Sigmoid colon (tissue), 4 donors: ENCODE measurements at regions not wholly inside any gene's neighbourhood (a gene's known extent, or its start where the extent isn't known, plus 50 kb on each side); places are given as distances from the start of the nearest gene placed in this dataset.

ENCODE experiments used
- EP300 ChIP-seq, 4 donors: sonication (generic); formaldehyde crosslinking; IDR thresholded peaks; one replicate each; pipeline ENCODE4 v1.6.1; 2017; ENCODE audit warnings: antibody characterized with exemption in 4 of 4
- POLR2A ChIP-seq, 2 donors: fragments of 450-650 bp; IDR thresholded peaks; one replicate each; pipeline ENCODE4 v1.6.1; 2016; ENCODE audit warnings: antibody characterized with exemption in 2 of 2, mild to moderate bottlenecking in 2 of 2, moderate library complexity in 2 of 2
- POLR2AphosphoS5 ChIP-seq, 4 donors: sonication (generic); formaldehyde crosslinking; IDR thresholded peaks; one replicate each; pipeline ENCODE4 v1.6.1; 2017; ENCODE audit warnings: antibody characterized with exemption in 4 of 4
- TF ChIP-seq, protein P1 (sequence below), 4 experiments: fragments of 450-650 bp in 3 of 4; fragments of 200-600 bp in 1 of 4; IDR thresholded peaks; one replicate each; pipeline ENCODE4 v1.5.1; 2016 to 2019; ENCODE audit warnings: antibody characterized with exemption in 4 of 4, mild to moderate bottlenecking in 3 of 4, moderate library complexity in 2 of 4

- TF ChIP-seq, protein P1, sequence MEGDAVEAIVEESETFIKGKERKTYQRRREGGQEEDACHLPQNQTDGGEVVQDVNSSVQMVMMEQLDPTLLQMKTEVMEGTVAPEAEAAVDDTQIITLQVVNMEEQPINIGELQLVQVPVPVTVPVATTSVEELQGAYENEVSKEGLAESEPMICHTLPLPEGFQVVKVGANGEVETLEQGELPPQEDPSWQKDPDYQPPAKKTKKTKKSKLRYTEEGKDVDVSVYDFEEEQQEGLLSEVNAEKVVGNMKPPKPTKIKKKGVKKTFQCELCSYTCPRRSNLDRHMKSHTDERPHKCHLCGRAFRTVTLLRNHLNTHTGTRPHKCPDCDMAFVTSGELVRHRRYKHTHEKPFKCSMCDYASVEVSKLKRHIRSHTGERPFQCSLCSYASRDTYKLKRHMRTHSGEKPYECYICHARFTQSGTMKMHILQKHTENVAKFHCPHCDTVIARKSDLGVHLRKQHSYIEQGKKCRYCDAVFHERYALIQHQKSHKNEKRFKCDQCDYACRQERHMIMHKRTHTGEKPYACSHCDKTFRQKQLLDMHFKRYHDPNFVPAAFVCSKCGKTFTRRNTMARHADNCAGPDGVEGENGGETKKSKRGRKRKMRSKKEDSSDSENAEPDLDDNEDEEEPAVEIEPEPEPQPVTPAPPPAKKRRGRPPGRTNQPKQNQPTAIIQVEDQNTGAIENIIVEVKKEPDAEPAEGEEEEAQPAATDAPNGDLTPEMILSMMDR (IDR thresholded peaks at IDR 0.05), result no peak
- no peak for TF ChIP-seq EP300 (IDR thresholded peaks at IDR 0.05)
- TF ChIP-seq POLR2A (IDR thresholded peaks at IDR 0.05), result no peak
- no peak for TF ChIP-seq POLR2AphosphoS5 (IDR thresholded peaks at IDR 0.05)
These were observed 164.5 kb downstream of the TMEM38B start for GRCh38 chr9:105858877-105859276.
